ENCODE measurements at regions not wholly inside any gene's neighbourhood (a gene's known extent, or its start where the extent isn't known, plus 50 kb on each side); places are given as distances from the start of the nearest gene placed in this dataset.

DNA sequence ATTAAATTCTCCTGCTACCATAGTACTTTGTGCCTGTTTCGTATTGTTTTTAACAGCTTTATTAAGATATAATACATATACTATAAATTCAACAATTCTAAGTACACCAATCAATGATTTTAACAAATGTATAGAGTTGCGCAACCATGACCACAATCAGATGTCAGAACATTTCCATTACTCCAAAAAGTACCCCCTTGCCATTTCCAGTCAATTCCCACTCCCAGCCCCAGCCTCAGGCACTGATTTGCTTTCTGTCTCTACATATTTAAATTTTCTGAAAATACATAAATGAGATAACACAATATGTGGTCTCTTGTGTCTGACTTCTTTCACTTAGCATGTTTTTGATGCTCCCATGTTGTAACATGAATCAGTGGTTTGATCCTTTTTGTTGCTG is 193.9 kb downstream of the FIGN start:
- TF ChIP-seq CTCF (conservative IDR thresholded peaks at IDR 0.05; ENCODE audit: low read depth, low read length), result no peak

GRCh38 chr2:163541495-163541894 is 194.3 kb downstream of the FIGN start:
- no peak overlapping the region for H3K4me3 ChIP-seq (ENCODE audit: low read depth, low read length)
- DNase-seq (ENCODE audit: low read depth), result no peak
- TF ChIP-seq CTCF (conservative IDR thresholded peaks at IDR 0.05; ENCODE audit: low read depth, low read length), result no peak

More for the DNA sequence above, 193.9 kb downstream of the FIGN start:
- no peak overlapping the region for H3K4me3 ChIP-seq (ENCODE audit: low read depth, low read length)
- DNase-seq (ENCODE audit: low read depth), result no peak

DNA sequence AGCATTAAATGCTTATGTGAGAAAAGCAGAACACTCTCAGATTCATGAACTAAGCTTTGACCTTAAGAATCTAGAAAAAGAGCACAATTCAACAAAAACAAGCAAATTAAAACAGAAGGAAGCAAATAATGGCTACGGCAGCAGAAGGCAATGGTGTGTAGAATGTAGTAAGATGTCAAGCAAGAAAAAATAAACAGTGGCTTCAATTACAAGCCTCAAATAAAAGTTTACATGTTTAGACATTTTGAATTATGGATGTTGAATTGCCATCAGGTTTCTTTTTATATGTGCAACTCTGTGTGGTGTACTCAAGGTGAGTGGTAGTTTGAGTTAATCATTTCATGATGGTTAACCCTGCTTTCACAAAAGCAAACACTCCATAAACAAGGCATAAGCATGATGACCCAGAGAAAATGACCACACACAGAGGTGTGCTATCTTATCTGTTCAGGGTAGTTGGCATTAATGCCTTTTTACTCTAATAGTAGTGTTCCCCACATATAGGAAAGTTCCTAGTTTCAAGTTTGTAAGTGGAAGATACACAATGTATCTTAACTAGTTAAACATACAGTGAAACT is 207.1 kb downstream of the FIGN start:
- no peak for DNase-seq (ENCODE audit: low read depth)
- TF ChIP-seq CTCF (conservative IDR thresholded peaks at IDR 0.05; ENCODE audit: low read depth, low read length), result no peak
- H3K4me3 ChIP-seq (ENCODE audit: low read depth, low read length), result no peak overlapping the region

DNA sequence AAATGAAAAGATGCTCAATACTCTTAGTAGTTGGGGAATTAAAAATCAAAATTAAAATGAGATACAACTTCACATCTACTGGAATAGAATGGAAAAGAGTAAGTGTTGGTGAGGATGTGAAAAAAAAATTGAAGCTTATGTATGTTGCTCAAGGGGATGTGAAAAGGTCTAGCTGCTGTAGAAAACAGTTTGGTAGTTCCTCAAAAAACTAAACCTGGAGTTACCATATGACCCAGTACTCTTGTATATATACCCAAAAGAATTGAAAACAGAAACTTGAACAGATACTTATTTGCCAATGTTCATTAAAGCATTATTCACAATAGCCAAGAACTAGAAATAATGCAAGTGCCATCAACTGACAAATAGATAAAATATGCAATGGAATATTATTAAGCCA is 208.4 kb downstream of the FIGN start:
- DNase-seq (ENCODE audit: low read depth), result no peak
- no peak overlapping the region for H3K4me3 ChIP-seq (ENCODE audit: low read depth, low read length)

GRCh38 chr2:163518762-163519161 is 217.0 kb downstream of the FIGN start:
- DNase-seq (ENCODE audit: low read depth), result no peak
- TF ChIP-seq CTCF (conservative IDR thresholded peaks at IDR 0.05; ENCODE audit: low read depth, low read length), result no peak
- no peak overlapping the region for H3K4me3 ChIP-seq (ENCODE audit: low read depth, low read length)

More for the DNA sequence above, 208.4 kb downstream of the FIGN start:
- no peak for TF ChIP-seq CTCF (conservative IDR thresholded peaks at IDR 0.05; ENCODE audit: low read depth, low read length)

GRCh38 chr2:163515836-163516235 is 220.0 kb downstream of the FIGN start:
- no peak for TF ChIP-seq CTCF (conservative IDR thresholded peaks at IDR 0.05; ENCODE audit: low read depth, low read length)
- H3K4me3 ChIP-seq (ENCODE audit: low read depth, low read length), result no peak overlapping the region

GRCh38 chr2:163505281-163505680 is 230.5 kb downstream of the FIGN start:
- no peak for DNase-seq (ENCODE audit: low read depth)
- no peak for TF ChIP-seq CTCF (conservative IDR thresholded peaks at IDR 0.05; ENCODE audit: low read depth, low read length)
- no peak overlapping the region for H3K4me3 ChIP-seq (ENCODE audit: low read depth, low read length)

More at GRCh38 chr2:163515836-163516235, 220.0 kb downstream of the FIGN start:
- no peak for DNase-seq (ENCODE audit: low read depth)

Measured in epithelial cell of proximal tubule (primary cell).